ENCODE measurements at regions not wholly inside any gene's neighbourhood (a gene's known extent, or its start where the extent isn't known, plus 50 kb on each side); places are given as distances from the start of the nearest gene placed in this dataset.

- no peak overlapping the region for H3K27ac ChIP-seq
- H3K4me2 ChIP-seq: no peak overlapping the region
- no peak overlapping the region for H3K9ac ChIP-seq
- no peaks in the 10 kb centered on the region for H3K27me3 ChIP-seq (ENCODE audit: insufficient read depth, low read depth)
- H4K20me1 ChIP-seq (ENCODE audit: insufficient read depth): no peaks in the 10 kb centered on the region
- no peak overlapping the region for H3K4me3 ChIP-seq (IDR thresholded peaks at IDR 0.05; ENCODE audit: insufficient read depth, low read depth, low read length)
- no peak for TF ChIP-seq CTCF (conservative IDR thresholded peaks at IDR 0.05; ENCODE audit: low read depth, low read length)
- H2AFZ ChIP-seq (ENCODE audit: low read depth): no peak overlapping the region
- H3K4me1 ChIP-seq (ENCODE audit: low read depth, poor library complexity, severe bottlenecking): no peaks in the 10 kb centered on the region
- H3K36me3 ChIP-seq (ENCODE audit: insufficient read depth): no peaks in the 10 kb centered on the region
- H3K79me2 ChIP-seq (ENCODE audit: insufficient read depth, low read depth): no peaks in the 10 kb centered on the region
Observed at GRCh38 chr6:147040121-147040910, 163.9 kb upstream of the STXBP5 start.

GRCh38 chr6:147042679-147043078 is 161.5 kb upstream of the STXBP5 start:
- Histone ChIP-seq H3K36me3 (ENCODE audit: insufficient read depth) (no peaks in the 10 kb centered on the region), H3K27ac (no peak overlapping the region), H3K4me3 (IDR thresholded peaks at IDR 0.05; ENCODE audit: insufficient read depth, low read depth, low read length) (no peak overlapping the region), H3K9ac (no peak overlapping the region), H2AFZ (ENCODE audit: low read depth) (no peak overlapping the region), H3K4me2 (no peak overlapping the region), H4K20me1 (ENCODE audit: insufficient read depth) (no peaks in the 10 kb centered on the region), H3K27me3 (ENCODE audit: insufficient read depth, low read depth) (no peaks in the 10 kb centered on the region), H3K4me1 (ENCODE audit: low read depth, poor library complexity, severe bottlenecking) (no peaks in the 10 kb centered on the region), H3K79me2 (ENCODE audit: insufficient read depth, low read depth) (no peaks in the 10 kb centered on the region)
- no peak for TF ChIP-seq CTCF (conservative IDR thresholded peaks at IDR 0.05; ENCODE audit: low read depth, low read length)

DNA sequence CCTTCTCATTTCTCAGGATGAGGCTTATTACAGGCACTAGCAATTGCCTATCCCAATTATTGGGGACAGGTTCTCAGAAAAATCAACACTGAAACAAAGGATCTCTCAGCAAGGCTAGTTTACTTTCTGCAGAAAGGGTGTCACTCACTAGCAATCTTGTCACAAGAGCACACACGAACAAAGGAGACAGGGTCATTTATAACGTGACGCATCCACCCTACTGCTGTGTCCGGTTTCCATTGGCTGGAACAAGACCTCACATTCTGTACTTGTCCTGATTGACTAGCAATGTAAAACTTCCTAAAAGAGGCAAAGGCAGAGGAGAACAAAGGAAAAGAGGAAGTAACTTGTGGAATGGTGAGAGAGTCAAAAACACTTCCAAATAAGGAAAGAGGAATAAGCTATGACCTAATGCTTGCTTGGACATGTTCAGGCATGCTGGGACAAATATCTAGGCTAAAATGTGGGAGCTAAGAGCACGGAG is 160.2 kb upstream of the STXBP5 start:
- no peak overlapping the region for H2AFZ ChIP-seq (ENCODE audit: low read depth)
- no peak overlapping the region for H3K4me2 ChIP-seq
- H3K4me1 ChIP-seq (ENCODE audit: low read depth, poor library complexity, severe bottlenecking): no peaks in the 10 kb centered on the region
- H3K27ac ChIP-seq: no peak overlapping the region
- no peaks in the 10 kb centered on the region for H4K20me1 ChIP-seq (ENCODE audit: insufficient read depth)
- no peaks in the 10 kb centered on the region for H3K36me3 ChIP-seq (ENCODE audit: insufficient read depth)
- no peaks in the 10 kb centered on the region for H3K79me2 ChIP-seq (ENCODE audit: insufficient read depth, low read depth)
- no peak overlapping the region for H3K4me3 ChIP-seq (IDR thresholded peaks at IDR 0.05; ENCODE audit: insufficient read depth, low read depth, low read length)
- TF ChIP-seq CTCF (conservative IDR thresholded peaks at IDR 0.05; ENCODE audit: low read depth, low read length): no peak
- H3K27me3 ChIP-seq (ENCODE audit: insufficient read depth, low read depth): no peaks in the 10 kb centered on the region
- H3K9ac ChIP-seq: no peak overlapping the region

DNA sequence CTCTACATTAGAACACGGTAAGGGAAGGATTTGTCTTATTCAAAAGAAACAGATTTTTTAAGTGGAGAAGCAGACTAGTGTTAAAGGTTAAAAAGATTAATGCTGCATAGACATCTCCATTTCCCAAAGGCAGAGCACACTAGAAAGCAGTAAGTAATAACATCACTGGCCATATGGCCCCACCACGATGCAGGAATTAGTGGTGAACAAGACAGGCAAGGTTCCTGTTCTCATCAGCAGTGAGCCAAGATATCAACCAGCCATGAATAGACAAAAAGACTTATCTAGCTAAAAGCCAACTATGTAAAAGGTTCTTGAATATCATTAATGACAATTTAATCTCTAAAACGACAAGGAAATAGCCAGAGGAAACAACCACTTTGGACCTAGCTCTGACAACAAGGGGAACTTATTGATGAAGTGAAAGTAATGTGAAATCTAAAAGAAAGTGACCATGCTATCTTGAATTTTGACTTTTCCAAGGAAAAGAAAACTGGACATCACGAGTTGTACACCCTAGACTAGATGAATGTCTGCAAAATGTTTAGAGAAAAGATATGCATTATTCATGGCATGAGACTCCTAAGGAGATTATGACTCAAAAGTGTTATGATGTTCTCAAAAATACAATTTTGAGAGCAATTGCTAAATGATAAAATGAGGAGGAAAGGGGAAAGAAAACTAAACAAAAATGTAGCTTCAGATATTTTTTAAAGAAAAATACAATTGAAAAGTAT is 157.9 kb upstream of the STXBP5 start:
- no peaks in the 10 kb centered on the region for H3K79me2 ChIP-seq (ENCODE audit: insufficient read depth, low read depth)
- no peaks in the 10 kb centered on the region for H4K20me1 ChIP-seq (ENCODE audit: insufficient read depth)
- H3K27ac ChIP-seq: no peak overlapping the region
- no peak overlapping the region for H3K4me3 ChIP-seq (IDR thresholded peaks at IDR 0.05; ENCODE audit: insufficient read depth, low read depth, low read length)
- no peaks in the 10 kb centered on the region for H3K27me3 ChIP-seq (ENCODE audit: insufficient read depth, low read depth)
- H3K4me2 ChIP-seq: no peak overlapping the region
- H3K36me3 ChIP-seq (ENCODE audit: insufficient read depth): no peaks in the 10 kb centered on the region
- no peak overlapping the region for H3K9ac ChIP-seq
- H2AFZ ChIP-seq (ENCODE audit: low read depth): no peak overlapping the region
- no peak for TF ChIP-seq CTCF (conservative IDR thresholded peaks at IDR 0.05; ENCODE audit: low read depth, low read length)
- H3K4me1 ChIP-seq (ENCODE audit: low read depth, poor library complexity, severe bottlenecking): no peaks in the 10 kb centered on the region

All from KMS-11 (cell line).